HG02678 (cell line): ENCODE measurements at regions not wholly inside any gene's neighbourhood (a gene's known extent, or its start where the extent isn't known, plus 50 kb on each side); places are given as distances from the start of the nearest gene placed in this dataset.
"Not testable (repeated sequence)": the region's sequence is repeated elsewhere in the genome, so short reads cannot be mapped to it uniquely, and the experiment has no call there.

Experiments
- ATAC-seq: cut with Tn5 transposase; IDR thresholded peaks from one replicate; pipeline ENCODE4 v1.9.1; 2021; ENCODE audit warnings: mild to moderate bottlenecking, moderate library complexity; ENCODE audit not compliant: unreplicated experiment

- ATAC-seq = not testable (repeated sequence)
These were observed 54.9 kb upstream of the NBPF12 start for GRCh38 chr1:146883190-146883589.

DNA sequence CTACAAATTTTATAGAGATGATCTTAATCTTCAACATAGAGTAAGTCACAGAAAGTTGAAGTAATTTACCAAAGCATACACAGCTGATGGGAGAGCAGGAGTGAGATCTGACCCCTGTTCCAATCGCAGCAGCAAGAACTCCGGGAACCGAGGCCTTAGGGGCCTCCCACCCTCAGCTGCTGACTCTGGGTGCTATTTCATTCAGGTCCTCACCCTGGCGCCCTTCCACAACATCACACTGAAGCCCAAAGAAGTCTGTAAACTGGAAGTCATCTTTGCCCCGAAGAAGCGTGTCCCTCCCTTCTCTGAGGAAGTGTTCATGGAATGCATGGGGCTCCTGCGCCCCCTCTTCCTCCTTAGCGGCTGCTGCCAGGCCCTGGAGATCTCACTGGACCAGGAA is 57.0 kb upstream of the NBPF12 start:
- not testable (repeated sequence) for ATAC-seq

DNA sequence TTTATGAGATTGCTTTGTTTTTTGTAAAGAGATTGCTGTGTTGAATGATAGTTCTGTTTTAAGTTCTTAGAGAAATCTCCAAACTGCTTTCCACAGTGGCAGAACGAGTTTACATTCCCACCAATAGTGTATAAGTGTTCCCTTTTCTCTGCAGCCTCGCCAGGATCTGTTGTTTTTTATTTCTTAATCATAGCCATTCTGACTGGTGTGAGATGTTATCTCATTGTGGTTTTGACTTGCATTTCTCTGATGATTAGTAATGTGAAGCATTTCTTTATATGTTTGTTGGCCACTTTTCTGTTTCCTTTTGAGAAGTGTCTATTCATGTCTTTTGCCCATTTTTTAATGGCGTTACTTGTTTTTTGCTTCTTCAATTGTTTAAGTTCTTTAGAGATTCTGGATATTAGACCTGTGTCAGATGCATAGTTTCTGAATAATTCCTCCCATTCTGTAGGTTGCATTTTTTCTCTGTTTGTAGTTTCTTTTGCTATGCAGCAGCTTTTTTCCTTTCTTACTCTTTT is 74.3 kb upstream of the NBPF12 start:
- not testable (repeated sequence) for ATAC-seq

- not testable (repeated sequence) for ATAC-seq
These were observed 85.0 kb upstream of the NBPF12 start for GRCh38 chr1:146853147-146853546.

DNA sequence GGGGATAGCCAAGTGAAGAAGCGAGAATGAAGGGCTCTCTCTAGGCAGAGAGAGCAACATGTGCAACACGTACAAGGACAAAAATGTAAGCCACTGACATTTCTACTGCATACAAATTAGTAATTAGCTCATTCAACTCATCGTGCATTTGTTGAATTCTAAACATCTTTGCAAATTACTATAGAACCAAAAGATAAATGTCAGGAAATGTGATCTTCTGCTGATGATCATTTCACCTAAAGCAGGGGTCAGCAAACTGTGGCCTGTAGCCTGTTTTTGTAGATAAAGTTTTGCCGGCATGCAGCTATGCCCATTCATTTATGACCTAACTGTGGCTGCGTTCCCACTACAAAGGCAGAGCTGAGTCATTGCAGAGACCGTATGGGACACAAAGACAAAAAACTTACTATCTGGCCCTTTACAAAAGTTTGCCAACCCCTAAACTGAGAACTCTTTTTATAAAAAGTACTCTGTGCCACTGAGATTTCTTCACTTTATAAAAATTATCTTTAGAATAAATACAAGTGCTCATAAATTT is 87.7 kb upstream of the NBPF12 start:
- ATAC-seq = not testable (repeated sequence)

- ATAC-seq = not testable (repeated sequence)
These were observed 99.4 kb upstream of the NBPF12 start for GRCh38 chr1:146838725-146839124.

DNA sequence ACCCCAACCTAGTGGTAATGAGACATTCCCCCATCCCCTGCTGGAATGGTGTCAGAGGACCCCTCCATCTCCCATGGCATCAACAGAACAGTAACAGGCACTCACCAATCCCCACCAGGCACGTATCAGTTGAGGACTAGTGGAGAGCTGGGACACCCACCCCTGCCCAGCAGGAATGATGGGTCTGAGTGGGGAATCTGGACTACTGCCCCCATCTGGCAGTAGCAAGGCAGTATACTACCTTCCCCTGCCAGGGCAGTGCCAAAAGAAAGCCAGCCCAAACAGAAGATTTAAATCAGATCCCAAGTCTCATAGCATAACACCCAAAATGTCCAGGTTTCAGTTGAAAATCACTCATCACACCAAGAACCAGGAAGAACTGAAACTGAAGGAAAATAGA is 111.2 kb upstream of the NBPF12 start:
- not testable (repeated sequence) for ATAC-seq

DNA sequence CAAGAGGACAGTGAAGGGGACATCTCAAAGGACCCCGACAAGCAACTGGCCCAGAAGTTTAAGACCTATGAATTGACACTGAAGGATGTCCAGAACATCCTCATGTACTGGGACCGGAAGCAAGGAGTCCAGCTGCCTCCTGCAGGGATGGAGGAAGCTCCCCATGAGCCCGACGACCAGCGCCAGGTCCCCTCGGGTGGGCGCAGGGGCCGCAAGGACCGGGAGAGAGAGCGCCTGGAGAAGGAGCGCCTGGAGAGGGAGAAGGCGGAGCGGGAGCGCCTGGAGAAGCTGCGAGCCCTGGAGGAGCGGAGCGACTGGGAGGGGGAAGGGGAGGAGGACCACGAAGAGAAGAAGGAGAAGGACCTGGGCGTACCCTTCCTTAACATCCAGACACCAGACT is 143.9 kb upstream of the NBPF12 start:
- not testable (repeated sequence) for ATAC-seq

GRCh38 chr1:146792725-146793124 is 145.4 kb upstream of the NBPF12 start:
- not testable (repeated sequence) for ATAC-seq

DNA sequence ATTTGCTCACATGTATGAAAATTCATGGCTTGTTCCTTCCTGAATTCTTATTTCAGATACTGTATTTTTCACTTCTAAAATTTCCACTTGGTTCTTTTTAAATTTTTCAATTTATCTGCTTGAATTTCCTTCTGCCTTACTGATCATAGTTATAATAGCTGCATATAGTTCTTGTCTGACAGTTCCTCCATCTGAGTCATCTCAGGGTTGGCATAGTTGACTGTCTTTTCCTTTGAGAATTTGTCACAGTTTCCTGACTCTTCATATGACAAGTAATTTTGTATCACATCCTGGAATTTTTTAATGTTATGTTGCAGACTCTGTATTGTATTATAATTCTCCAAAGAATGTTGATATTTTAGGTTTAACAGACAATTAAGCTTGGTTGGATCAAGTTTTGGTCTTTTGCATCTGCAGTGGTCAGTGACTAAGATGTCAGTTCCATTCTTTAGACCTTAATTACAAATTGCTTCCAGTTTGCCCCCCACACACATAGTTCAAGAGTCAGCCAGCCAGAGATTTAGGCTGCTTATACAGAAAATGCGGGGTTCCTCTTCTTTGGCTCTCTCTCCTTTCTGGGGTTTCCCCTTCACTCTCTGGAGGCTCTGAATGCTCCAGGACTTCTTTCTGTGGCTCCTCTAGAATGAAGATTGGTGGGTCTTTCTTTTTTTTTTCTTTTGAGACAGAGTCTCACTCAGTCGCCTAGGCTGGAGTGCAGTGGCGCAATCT is 153.7 kb upstream of the NBPF12 start:
- not testable (repeated sequence) for ATAC-seq

- ATAC-seq = not testable (repeated sequence)
These were observed 156.9 kb upstream of the NBPF12 start for GRCh38 chr1:146781235-146781634.

GRCh38 chr1:146777826-146778602 is 160.1 kb upstream of the NBPF12 start:
- not testable (repeated sequence) for ATAC-seq

- ATAC-seq = not testable (repeated sequence)
These were observed 163.1 kb upstream of the NBPF12 start for GRCh38 chr1:146774988-146775387.

DNA sequence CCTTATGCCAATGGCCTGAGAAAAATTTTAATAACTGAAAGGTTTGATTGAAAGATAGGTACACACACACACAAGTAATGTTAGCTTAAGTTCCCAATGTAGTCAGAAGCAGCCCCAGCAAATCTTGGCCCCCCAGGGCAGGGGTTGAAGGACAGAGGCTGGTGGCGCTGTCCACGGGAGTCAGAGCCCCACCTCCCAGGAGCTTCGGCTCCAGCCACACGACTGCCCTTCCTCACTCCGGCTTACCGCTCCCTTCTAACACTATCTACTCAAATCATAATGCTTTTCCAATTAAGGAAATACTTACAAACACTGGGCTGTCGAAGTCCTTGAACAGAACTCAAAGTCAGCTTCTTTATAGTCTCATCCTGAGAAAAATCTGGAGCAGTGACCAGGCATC is 163.9 kb upstream of the NBPF12 start:
- ATAC-seq = not testable (repeated sequence)

- not testable (repeated sequence) for ATAC-seq
These were observed 166.7 kb upstream of the NBPF12 start for GRCh38 chr1:146771409-146771808.

DNA sequence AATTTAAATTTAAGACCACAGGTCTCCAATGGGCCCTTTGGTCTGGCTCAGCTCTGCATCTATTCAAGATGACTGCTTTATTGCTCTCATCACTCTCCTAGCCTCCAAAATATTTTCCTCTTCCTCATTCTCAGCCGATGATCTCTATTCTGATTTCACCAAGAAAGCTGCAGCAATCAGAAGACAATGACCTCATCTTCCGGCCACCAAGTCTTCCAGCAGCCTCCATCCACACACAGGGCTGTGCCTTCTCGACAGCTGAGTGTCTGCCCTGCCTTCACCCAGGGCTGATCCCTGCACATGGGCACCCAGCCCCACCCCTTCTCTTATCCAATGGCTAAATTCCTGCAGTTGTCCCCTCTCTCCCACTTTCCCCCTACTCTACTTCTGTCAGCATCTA is 167.1 kb upstream of the NBPF12 start:
- not testable (repeated sequence) for ATAC-seq

DNA sequence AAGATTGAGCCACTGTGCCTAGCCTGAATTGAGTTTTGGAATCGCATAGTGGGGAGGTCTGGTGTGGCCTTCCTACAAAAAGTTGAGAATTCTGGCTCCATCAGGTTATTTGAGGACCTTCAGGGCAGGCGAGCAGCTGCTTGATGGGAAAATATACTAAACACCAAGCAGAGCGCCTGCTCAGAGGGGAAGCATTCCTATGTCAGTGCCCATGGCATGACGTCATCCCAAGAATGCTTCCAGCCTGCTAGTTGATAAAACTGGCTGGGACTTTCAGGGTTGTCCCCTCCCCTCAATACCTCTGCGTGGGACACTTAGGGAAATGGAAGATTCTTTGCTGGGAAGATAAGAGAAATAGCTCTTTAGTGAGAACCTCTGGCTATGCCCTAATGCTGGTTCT is 174.9 kb upstream of the NBPF12 start:
- not testable (repeated sequence) for ATAC-seq

DNA sequence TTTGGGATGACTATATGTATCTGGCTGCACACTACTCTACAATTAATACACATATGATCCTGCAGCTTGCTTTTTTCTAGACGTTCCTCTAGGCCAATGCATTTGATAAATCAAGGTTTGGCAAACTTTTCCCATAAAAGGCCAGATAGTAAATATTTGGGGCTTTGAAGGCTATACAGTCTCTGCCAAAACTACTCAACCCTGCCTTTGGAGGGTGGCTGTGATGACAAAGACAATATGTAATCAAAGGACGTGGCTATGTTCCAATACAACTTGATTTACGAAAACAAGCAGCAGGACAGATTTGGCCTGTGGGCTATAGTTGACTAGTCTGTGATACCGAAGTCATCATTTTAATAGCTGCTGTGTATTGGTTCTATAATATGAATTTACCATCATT is 181.3 kb upstream of the NBPF12 start:
- not testable (repeated sequence) for ATAC-seq

GRCh38 chr1:146748686-146749085 is 189.4 kb upstream of the NBPF12 start:
- not testable (repeated sequence) for ATAC-seq

- not testable (repeated sequence) for ATAC-seq
These were observed 206.0 kb upstream of the NBPF12 start for GRCh38 chr1:146731981-146732680.
